Kidney (tissue), 13 donors: ENCODE measurements at regions not wholly inside any gene's neighbourhood (a gene's known extent, or its start where the extent isn't known, plus 50 kb on each side); places are given as distances from the start of the nearest gene placed in this dataset.

Experiments used
- DNase-seq, 5 donors: peaks; one replicate each; pipeline ENCODE4 v3.0.0-alpha.2; 2013 to 2020
- FAIRE-seq: peaks from 2 replicates; lab custom pipeline; 2012; peaks lifted over from hg19 to GRCh38; lab: Jason Lieb, UNC
- H3K27ac ChIP-seq, 2 donors: one replicate each; pipeline ENCODE4 v1.7.0; 2013; ENCODE audit warnings: low read depth in 2 of 2, low read length in 2 of 2, inconsistent platforms in 1 of 2
- H3K27me3 ChIP-seq: one replicate; pipeline ENCODE4 v1.7.1; 2013; ENCODE audit warnings: low read length, inconsistent platforms; ENCODE audit not compliant: control insufficient read depth, insufficient read depth
- H3K36me3 ChIP-seq, 3 donors: one replicate each; pipeline versions ENCODE4 v1.7.0 to v1.7.1; 2013; ENCODE audit warnings: low read length in 3 of 3, control low read depth in 1 of 3, inconsistent platforms in 1 of 3; ENCODE audit not compliant: insufficient read depth in 3 of 3, control insufficient read depth in 2 of 3
- H3K4me1 ChIP-seq, 3 donors: one replicate each; pipeline versions ENCODE4 v1.7.0 to v1.7.1; 2013; ENCODE audit warnings: low read length in 3 of 3, inconsistent platforms in 1 of 3, low read depth in 1 of 3; ENCODE audit not compliant: control insufficient read depth in 2 of 3, insufficient read depth in 2 of 3
- H3K4me3 ChIP-seq, 3 donors: one replicate each; pipeline versions ENCODE4 v1.7.0 to v1.8.1; 2013; ENCODE audit warnings: low read length in 3 of 3, control low read depth in 1 of 3, inconsistent platforms in 1 of 3
- H3K9ac ChIP-seq, 3 donors: one replicate each; pipeline versions ENCODE4 v1.7.0 to v1.7.1; 2013; ENCODE audit warnings: low read length in 3 of 3, control low read depth in 1 of 3, inconsistent platforms in 1 of 3
- H3K9me3 ChIP-seq, 3 donors: one replicate each; pipeline versions ENCODE4 v1.7.0 to v1.7.1; 2013; ENCODE audit warnings: low read length in 3 of 3, control low read depth in 1 of 3, inconsistent platforms in 1 of 3; ENCODE audit not compliant: control insufficient read depth in 2 of 3, insufficient read depth in 1 of 3
- CTCF ChIP-seq: IDR thresholded peaks from 3 replicates; pipeline ENCODE4 v1.5.1; 2012; ENCODE audit warnings: mild to moderate bottlenecking, moderate library complexity, borderline replicate concordance; ENCODE audit not compliant: insufficient read depth; ENCODE audit errors: extremely low read depth
- intact Hi-C: fragments of 100-400 bp; cut with DNase I; formaldehyde crosslinking; loops from one replicate; pipeline ENCODE4 v1.11.1; 2022
- donor health status: control.
- donor health status: control.
- donor health status: control.
- donor health status: control.
- donor health status: control.
- donor health status: DM: yes; HTN: yes; CAD: no.
- donor health status: Normal renal cell carcinoma (clear cell type).

GRCh38 chr4:120506536-120506935, 416.0 kb downstream of the PRDM5 start:
- Histone ChIP-seq H3K9ac (no peak overlapping the region), H3K4me1 (no peaks in the 10 kb centered on the region), H3K27me3 (no peaks in the 10 kb centered on the region), H3K4me3 (no peak overlapping the region), H3K36me3 (no peaks in the 10 kb centered on the region), H3K9me3 (peaks cover 0 to 3% (median 0%) of the 10 kb centered on the region in 3 donors), H3K27ac (no peak overlapping the region)
- intact Hi-C loops, result no loop called here
- no peak for FAIRE-seq
- no peak for TF ChIP-seq CTCF
- DNase-seq, result no peak

- Histone ChIP-seq H3K4me1 (no peaks in the 10 kb centered on the region), H3K36me3 (no peaks in the 10 kb centered on the region), H3K27me3 (no peaks in the 10 kb centered on the region), H3K9me3 (no peaks in the 10 kb centered on the region), H3K27ac (no peak overlapping the region), H3K9ac (no peak overlapping the region), H3K4me3 (no peak overlapping the region)
- intact Hi-C loops, result no loop called here
- no peak for TF ChIP-seq CTCF
- FAIRE-seq (no peak), DNase-seq (no peak)
Observed at GRCh38 chr4:120498678-120499077, 423.8 kb downstream of the PRDM5 start.

- FAIRE-seq (no peak), DNase-seq (no peak)
- Histone ChIP-seq H3K27ac (no peak overlapping the region), H3K9ac (no peak overlapping the region), H3K27me3 (no peaks in the 10 kb centered on the region), H3K36me3 (no peaks in the 10 kb centered on the region), H3K4me3 (no peak overlapping the region), H3K4me1 (no peaks in the 10 kb centered on the region), H3K9me3 (no peaks in the 10 kb centered on the region)
- intact Hi-C loops, result no loop called here
- TF ChIP-seq CTCF, result no peak
Observed at GRCh38 chr4:120491481-120491880, 424.8 kb upstream of the MAD2L1 start.

GRCh38 chr4:120481756-120482155, 415.1 kb upstream of the MAD2L1 start:
- DNase-seq (no peak), FAIRE-seq (no peak)
- Histone ChIP-seq H3K36me3 (no peaks in the 10 kb centered on the region), H3K27ac (no peak overlapping the region), H3K9ac (no peak overlapping the region), H3K9me3 (no peaks in the 10 kb centered on the region), H3K27me3 (no peaks in the 10 kb centered on the region), H3K4me3 (no peak overlapping the region), H3K4me1 (no peaks in the 10 kb centered on the region)
- intact Hi-C loops, result no loop called here
- no peak for TF ChIP-seq CTCF
